ENCODE measurements at regions not wholly inside any gene's neighbourhood (a gene's known extent, or its start where the extent isn't known, plus 50 kb on each side); places are given as distances from the start of the nearest gene placed in this dataset.

DNA sequence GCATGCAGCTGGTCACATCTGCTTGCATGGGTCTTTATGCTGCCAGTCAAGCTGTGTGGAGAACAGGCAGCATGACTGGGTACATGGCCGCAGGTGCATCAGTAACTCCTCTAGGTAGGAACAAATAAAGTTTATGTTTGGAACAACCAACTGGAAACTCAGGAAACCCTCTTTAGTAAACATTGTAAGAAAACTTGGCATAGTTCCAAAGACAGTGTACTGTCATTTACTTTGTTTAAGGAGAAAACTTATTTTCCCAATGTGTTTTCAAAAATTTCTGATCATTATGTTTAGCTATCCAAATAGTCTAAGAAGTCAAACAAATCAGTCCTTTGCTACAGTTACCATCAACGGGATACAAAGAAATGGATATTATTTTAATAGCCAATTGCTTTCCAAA, 386.0 kb downstream of the CHSY3 start:
- DNase-seq, result no peak

GRCh38 chr5:130289132-130290088, 385.1 kb downstream of the CHSY3 start:
- no peak for DNase-seq

- DNase-seq, result no peak
Observed at GRCh38 chr5:130287438-130287837, 383.2 kb downstream of the CHSY3 start.

- no peak for DNase-seq
Observed at GRCh38 chr5:130286971-130287370, 382.7 kb downstream of the CHSY3 start.

DNA sequence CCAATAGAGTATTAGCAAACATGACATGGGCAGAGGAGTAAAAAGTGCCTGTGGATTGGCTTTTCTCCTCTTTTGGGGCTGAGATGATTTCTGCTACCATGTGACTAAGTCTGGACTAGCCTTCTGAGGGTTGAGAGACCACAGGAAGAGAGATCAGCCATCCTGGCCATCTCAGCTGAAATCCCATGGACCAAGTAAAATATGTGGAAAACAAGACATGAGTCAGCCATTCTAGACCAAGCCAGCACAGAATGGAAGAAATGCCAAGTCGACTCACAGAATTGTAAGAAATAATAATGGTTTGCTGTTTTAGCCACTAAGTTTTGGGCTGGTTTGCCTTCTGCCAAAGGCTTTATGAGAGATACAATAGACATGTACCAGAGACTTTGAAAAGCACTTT, 377.8 kb downstream of the CHSY3 start:
- DNase-seq, result no peak

- DNase-seq, result no peak
Observed at GRCh38 chr5:130280528-130281217, 376.4 kb downstream of the CHSY3 start.

DNA sequence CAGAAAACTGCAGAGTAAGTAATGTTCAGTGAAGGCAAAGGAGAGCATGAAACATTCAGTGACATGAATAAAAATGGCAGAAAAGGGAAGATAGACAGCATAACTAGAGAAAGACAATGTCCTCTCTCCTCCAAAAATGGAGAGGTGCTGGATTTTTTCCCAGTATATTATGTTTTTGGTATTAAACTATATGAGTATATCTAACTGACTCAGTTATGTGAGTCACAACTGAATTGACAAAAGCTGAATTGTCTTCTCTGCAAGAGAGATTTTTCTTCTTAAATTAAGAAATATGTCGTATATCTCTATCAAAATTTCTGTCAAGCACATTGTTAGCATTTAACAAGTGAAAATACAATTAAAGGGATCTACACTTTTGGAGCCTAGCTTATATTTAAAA, 375.1 kb downstream of the CHSY3 start:
- no peak for DNase-seq

DNA sequence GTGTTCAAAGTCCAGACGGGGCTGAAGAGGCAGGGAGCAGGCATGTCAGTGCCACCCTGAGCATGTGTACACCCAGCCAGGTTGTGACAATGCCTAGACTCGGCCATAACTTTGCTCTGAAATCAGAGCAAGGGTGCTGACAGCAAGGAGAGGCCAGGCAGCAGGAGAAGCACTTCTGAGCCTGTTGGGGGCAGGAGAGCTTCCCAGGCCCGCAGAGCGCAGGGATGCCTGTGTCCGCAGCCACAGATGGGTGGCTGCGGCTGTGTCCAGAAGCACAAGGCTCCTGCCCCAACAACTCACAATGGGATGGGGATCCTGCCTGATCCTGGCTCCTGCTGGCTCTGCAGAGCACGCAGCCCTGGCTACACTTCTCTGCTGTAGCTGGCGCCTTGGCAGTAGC, 373.9 kb downstream of the CHSY3 start:
- no peak for DNase-seq

- no peak for DNase-seq
Observed at GRCh38 chr5:130277522-130277921, 373.3 kb downstream of the CHSY3 start.

DNA sequence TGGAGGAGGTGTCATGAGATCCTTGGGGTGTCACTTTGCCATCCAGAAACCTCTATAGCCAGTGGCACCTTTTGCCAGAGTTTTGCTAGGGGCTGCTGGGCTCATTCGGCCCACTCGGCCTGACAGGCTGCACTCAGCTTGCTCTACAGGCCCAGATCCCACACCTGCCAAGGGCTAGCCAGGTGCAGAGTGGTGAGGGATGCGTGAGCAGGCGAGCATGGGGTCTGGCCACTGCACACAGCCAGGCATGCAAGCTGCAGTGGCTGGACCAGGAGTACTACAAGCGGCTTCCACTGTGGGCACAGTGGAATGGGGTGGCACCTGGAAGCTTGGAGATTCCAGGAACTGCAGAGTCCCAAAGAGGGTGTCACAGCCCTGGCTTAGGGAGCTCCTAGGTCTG, 372.7 kb downstream of the CHSY3 start:
- no peak for DNase-seq

- no peak for DNase-seq
Observed at GRCh38 chr5:130272837-130273236, 368.6 kb downstream of the CHSY3 start.

- no peak for DNase-seq
Observed at GRCh38 chr5:130270786-130271185, 366.5 kb downstream of the CHSY3 start.

DNA sequence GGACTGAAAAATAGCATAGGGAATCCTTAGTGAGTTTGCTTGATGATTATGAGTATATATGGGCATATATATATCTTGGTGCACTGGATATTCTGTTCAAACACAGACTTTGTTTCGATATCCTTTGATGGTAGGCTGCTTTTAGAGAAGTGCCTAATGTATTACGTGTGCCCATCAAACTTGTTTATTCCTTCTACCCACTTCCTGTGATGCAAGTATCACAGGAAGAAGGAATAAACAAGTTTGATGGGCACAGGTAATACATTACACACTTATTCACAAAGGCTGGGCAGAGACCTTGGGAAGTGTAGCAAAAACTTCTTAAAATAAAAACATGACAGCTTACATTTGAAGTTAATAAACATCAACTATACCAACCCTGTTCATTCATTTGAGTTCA, 364.2 kb downstream of the CHSY3 start:
- no peak for DNase-seq

DNA sequence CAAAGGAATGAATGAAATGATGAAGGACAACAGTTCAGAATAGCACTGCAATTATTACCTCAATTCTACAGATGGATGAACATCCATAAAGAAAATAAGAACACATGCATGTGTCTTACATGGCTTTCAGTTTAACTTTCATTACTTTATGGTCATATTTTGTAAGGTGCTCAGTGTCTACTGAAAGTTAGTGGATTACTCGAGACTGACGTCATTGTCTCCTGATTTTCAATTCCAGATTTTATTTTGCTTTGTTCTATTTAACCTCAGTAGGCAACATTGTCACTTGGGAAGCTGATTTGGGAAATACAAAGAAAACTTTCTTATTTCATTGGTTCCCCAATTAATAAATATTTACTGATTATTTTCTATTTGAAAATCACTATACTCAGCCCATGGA, 363.7 kb downstream of the CHSY3 start:
- DNase-seq, result no peak

- DNase-seq, result no peak
Observed at GRCh38 chr5:130260481-130260880, 356.2 kb downstream of the CHSY3 start.

DNA sequence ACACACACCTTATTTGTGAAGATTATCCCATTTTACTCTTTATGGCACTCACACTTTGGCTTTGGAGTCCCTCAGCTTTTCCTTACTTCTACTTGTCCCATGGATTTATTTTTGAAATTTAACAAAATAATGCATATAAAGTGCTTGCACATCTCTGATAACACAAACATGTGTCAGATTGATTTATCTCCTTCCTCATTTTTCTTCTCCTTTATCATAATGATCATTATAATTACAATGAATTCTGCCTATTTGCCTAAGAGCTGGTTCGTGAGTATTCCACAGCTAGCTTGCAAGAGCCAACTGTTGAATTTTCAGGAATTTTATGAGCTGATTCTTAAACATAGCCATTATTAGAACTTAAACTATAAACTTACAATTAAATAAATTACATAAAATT, 347.7 kb downstream of the CHSY3 start:
- DNase-seq, result no peak

DNA sequence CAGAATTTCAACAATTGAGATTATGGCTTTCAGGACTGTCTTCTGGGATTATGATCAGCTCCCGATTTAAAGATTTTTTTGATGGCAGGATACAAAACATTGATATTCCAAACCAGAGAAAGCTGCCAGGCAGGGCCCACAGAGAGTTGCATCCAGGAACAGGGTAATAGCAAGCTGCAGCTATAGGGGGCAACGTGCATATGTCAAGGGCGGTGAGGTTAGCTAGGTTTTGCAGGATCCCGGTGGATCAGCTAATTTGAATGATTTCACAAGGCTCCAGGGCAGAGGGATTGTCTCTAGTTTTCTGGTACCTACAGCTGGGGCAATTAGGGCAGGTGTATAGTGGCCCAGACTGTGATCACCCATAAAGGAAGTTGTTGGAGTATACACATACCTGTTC, 339.4 kb downstream of the CHSY3 start:
- no peak for DNase-seq

DNA sequence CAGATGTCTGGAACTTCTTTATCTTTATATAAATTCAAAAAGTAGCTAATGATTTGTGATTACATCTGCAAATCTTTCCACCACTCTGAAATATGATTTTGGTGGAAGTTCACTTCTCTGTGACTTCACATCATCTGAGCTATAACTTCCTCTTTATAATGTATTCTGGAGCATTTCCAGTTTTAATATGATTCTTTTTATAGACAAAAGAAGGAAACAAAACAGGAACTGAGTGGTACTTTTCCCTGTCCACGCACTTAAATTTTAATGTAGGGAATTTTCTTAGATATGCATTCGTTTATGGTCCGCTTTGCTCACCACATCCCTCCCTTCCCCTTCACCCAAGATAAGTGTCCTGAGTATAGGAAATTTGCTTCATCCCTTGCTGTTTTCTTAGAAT, 333.5 kb downstream of the CHSY3 start:
- DNase-seq, result no peak

Measured in NCI-H1436 (cell line).